GM21576 (cell line): ENCODE measurements at regions not wholly inside any gene's neighbourhood (a gene's known extent, or its start where the extent isn't known, plus 50 kb on each side); places are given as distances from the start of the nearest gene placed in this dataset.

Experiments
- ATAC-seq: cut with Tn5 transposase; IDR thresholded peaks from one replicate; pipeline ENCODE4 v1.9.1; 2021; ENCODE audit warnings: mild to moderate bottlenecking, moderate library complexity; ENCODE audit not compliant: unreplicated experiment

DNA sequence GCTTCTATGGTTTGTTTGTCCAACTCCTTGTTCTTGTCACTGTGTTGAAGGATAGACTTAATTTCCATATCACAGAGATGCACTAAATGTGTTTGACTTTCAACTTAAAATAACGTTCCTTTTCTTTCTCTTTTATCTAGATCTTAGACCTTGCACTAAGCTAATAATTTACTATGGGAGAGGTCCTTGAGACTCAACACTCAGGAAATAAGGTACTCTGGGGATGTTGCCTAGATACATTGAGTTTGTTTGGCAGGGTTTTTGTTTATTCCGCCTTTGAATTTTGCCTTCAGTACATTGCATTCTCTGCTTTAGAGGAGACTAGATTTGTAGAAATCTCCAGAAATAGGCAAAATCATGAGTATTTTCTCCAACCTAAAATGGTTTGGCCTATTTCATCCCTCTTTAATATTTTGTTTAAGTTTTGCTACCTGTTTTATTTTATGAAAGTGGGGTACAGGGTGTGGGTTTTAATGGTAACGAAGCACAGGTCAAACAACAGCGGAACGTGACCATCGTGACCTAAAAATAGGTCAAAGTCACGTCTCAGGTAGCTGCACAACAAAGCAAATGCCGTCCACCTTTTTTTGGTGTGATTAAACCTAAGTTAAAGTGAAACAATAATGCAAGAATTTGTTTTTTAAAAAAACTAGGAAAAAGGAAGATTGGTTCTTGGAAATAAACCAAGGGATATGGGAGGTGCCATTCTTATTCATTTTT, 115.3 kb upstream of the CPSF6 start:
- ATAC-seq, result no peak

DNA sequence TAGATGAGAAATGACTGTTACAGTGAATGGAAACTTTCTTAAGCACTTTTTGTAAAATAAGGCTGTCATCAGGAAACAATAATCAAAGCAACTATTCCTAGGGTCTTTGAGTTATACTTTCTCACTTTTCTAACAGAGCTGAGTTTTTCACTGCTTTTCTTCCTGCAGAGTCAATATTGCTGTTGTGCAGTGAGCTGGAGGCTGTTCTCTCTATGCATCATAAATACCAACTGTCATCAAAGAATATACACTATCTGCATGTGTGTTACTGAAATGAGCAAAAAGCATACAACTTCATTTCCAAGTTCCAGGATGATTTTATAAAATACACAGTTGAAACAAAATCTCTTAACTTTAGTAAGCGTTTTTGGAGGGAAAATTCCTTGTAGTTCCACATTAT, 110.4 kb upstream of the CPSF6 start:
- ATAC-seq, result no peak

DNA sequence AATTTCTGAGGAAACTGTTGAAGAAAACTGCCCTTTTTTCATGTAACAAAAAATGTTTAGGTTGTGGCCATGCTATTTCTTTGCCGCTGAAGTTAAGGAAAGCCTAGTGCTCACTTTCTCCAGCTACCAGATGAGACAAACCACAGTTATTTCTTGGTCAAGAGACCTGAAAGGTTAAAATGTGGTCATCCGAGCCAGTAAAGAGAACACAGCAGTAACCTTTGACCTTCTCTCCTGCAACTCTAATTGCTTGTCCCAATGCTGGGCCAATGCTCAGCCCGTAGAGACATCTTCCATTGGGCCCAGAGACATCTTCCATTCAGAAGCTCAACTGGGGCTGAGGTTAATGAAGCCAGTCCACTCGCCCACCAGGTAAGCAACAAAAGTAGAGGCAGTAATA, 109.8 kb upstream of the CPSF6 start:
- ATAC-seq, result no peak

DNA sequence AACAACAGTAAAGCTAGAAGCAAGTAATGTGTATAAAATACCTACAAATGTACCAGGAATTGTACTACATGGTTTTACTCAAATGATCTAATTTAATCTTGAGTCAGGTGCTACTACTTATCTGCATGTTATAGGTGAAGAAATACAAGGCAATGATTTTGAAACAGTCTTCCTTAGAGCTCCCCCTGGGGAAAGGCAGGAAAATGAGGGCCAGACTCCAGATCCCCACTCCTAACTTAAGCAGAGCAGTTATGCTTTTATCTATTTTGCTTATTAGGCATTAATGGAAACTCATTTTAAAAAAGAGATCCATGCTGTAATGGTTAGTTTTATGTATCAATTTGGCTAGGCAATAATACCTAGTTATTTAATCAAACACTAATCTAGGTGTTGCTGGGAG, 109.3 kb upstream of the CPSF6 start:
- no peak for ATAC-seq

DNA sequence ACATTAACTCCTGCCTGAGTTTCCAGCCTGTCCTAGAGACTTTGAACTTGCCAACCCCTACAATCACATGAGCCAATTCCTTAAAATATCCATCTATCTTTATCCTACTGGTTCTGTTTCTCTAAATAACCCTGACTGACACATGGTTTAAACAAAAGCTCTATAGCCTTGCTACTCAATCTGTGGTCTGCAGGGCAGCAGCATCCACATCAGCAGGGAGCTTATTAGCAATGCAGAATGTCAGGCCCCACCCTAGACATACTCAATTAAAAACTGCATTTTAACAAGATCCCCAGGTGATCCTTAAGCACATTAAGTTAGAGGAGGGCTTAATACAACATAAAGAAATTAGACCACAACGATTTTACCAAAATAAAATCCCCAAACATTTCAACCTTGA, 108.3 kb upstream of the CPSF6 start:
- ATAC-seq, result no peak

DNA sequence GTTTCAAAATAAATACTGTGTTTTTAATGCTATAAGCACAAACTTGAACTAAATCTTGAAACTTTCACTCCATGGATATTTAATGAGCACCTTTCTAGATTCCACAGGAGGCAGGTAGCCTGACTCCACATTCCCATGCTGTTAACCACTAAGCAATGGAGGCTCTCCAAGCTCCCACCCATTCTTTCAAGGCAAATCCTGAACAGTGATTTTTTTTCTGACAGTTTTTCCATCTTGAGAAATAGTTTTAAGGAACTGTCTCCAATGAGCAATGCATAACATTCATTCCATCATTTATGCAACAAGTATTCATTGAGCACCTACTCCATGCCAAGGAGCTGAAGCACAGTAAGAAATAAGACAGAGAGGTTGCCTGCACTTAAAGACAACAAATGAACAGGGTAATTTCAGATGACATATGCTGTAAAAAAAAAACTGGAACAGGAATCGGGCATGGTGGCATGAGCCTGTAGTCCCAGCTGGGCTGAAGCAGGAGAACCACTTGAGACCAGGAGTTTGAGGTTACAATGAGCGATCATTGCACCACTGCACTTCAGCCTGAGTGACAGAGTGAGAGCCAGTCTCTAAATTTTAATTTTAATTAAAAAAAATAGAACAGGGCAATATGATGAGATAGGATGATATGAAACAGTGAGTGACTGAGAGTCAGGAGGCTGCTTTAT, 102.3 kb upstream of the CPSF6 start:
- no peak for ATAC-seq

DNA sequence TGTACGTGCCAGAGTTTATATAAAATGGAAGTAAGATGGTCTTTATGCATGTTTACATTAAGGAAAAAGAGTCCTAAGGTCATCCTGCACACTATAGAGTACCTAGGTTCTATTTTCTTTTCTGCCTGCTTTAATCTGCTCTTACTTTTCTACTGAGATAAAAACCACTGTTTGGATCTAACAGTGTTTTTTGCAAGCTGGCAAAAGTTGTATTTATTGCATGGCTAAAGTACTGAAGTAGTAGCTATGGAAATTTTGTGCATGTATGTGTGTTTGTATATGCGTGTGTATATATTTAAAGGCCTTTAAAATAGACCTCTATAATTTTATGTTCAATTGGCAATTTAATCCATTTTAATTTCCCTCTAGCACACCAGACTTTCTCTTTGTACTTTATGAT, 98.3 kb upstream of the CPSF6 start:
- ATAC-seq, result no peak

DNA sequence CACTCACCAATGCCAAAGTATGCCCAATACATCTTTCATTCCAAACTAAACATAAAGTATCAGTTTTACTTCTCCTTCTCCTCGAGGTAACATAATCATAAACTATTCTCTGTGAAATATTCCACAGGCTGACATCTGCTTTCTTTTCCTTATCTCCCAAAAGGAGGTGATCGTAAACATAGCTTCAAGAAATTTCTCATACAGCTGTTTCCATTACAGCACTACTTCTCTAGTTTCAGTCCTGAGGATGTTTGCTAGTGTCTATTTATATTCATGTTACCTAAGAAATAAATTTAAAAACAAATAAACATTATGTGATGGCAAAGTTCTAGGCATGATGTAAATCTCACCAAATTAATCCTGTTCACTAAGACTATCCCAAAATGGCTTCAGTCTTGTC, 90.1 kb upstream of the CPSF6 start:
- ATAC-seq, result no peak

DNA sequence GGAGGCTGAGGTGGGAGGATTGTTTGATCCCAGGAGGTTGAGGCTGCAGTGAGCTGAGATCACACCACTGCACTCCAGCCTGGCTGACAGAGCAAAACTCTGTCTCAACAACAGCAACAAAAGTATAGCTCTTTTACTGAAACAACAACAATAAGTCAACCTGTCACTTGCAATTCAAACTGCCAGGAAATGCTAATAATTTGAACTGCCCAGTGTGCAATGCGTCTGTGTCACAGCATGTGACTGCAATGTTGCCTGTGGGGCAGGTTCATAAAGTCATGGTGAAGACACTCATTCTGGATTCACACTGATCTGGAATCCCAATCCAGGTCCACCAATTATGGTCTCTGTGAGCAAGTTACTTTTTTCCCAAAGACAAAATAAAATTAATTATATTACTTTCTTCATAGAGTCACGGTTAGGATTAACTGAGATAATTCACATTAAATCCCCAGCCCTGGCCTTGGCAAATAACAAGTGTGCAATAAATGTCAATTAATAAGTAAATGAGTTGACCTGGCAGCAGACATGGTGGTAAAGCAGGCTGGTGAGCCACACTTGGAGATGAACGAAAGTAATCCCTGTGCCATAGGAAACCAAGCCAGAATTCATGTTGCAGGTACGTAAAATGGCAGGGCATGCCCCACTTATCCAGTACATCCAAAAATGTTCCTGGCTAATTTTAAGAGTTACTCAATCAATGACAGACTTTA, 89.1 kb upstream of the CPSF6 start:
- ATAC-seq, result no peak

DNA sequence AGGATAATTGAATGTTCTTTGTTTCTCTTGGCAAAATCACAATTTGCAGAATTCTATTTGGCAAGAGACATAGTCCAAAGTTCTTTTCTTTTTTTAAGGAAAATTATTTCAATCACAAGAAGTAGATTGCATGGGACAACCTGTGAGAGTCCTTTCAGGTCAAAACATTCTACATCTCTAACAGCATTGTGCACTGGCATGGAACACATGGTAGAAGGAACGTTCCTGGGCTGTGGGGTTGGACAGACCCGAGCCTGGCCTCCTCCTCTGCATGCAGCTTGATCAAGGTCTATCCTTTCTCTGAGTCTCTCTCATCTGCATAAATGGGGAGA, 88.6 kb upstream of the CPSF6 start:
- no peak for ATAC-seq

DNA sequence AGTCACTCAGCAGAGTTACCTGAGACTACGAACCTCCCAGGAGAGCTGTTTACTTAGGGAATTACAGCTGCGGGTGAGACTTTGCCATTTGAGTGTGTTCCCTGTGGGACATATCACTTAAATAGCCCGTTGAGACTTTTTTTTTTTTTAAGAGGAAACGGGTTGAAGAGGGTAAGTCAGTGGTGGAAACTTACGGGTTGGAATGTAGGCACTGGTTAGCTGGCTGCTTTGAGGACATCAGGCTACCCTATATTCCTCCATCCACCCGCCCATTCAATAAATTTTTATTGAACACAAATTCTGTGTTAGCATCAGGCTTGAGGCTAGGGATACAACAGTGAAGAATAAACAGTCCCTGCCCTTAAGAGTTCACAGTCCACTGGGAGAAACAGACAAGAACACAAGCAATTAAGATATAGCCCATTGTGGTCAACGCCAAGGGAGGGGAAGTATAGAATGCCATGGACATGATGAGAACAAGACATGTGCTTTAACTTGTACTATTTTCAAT, 88.1 kb upstream of the CPSF6 start:
- ATAC-seq, result no peak

DNA sequence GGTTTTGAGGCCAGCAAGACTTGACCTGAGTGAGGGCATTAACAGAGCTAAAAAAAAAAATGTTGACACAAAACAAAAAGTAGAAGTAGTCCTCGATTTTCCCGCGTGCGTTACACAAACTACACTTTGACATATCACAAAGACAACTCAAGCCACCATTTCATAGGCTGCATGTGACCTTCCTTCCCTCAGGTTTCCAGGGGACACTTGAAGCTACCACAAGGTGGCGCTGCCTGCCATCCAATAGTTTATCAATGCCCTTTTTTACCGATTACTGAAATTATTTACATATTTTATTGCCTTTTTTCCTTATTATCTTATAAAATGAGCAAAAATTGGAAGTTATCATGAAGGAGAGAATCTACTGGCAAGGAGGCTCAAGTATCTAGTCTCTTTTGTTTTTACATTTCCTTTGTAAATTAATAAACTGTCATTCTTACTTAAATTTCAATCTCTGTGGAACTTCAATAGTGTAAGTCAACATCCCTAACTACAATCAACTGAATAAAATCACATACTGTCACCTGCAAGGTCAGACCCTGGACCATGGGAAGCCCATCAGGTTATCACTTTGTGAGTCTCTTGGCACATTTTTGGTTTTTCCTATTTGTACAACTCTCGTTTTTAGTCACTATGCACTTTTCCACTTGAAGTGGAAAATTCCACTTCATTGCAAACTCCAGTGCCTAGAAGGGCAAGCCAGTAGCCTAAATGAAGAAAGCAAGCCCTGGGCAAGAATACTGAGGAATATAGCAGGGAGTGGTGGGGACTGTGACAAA, 84.6 kb upstream of the CPSF6 start:
- peak; percentile 43 for ATAC-seq

DNA sequence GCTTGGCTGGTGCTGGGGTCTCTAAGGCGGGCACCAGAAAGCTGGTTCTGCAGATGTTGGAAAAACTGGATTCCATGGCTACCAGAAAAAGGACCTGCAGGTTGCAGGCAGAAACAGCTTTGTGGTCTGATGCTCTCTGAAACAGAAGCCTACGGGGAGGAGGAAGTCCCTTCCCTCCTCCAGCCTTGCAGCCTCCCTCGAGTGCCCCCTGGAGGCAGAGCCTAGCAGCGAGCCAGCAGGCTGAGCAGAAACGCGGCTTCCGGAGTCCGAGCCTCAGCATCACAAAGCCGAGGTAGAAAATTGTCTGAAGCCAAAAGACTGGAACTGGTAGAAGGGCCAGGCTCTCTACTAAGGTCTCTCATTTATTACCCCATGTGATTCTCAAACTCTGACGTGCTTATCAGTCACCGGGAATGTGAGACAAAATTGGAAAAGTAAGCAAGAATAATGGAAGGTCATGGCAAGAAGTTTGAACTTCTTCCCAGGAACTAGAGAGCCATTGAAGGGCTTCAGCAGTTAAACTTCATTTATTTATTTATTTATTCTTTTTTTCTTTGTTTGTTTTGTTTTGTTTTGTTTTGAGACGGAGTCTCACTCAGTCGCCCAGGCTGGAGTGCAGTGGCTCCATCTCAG, 82.2 kb upstream of the CPSF6 start:
- ATAC-seq, result peak; percentile 93

DNA sequence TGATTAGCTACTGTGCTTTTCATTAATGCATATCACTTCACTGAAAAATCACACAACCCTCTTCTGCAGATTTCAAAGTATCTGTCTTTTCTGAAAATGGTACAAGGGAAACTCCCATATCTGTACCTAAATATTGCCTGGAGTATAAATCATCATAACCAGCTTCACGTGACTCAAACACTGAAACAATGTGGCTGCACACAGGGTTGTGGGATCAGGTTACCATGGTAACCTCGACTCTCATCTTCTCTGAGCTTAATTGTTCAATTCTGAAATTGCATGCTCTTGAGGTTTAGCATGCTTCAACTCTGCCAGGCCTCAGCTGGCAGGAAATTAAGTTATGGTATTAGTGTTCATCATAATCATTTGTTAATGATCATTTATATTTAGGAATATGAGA, 77.5 kb upstream of the CPSF6 start:
- ATAC-seq, result peak; percentile 51

DNA sequence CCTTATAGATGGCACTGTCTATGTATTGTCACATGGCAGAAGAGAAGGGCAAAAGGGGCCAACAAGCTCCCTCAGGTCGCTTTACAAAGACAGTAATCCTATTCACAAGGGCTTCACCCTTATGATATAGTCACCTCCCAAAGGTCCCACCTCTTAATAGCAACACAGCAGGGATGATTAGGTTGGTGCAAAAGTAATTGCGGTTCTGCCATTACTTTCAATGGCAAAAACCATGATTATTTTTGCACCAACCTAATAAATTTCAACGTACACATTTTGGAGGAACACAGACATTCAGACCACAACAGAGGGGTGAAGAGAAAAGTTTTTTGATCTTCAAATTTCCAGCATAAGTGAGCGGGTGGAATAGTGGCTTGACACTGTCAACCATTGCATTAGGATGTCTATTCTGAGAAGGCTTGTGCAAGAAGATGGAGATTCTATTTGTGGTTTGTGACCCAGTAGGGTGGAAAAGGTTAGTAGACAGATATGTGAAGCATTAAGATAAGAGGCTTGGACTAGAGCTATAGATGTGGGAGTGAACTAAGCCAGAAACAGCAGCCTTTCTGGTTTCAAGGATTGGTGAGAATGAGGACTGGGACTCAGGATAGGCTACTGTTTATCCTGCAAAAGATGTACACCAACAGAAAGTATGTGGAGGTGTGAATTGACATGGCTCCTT, 75.5 kb upstream of the CPSF6 start:
- no peak for ATAC-seq

DNA sequence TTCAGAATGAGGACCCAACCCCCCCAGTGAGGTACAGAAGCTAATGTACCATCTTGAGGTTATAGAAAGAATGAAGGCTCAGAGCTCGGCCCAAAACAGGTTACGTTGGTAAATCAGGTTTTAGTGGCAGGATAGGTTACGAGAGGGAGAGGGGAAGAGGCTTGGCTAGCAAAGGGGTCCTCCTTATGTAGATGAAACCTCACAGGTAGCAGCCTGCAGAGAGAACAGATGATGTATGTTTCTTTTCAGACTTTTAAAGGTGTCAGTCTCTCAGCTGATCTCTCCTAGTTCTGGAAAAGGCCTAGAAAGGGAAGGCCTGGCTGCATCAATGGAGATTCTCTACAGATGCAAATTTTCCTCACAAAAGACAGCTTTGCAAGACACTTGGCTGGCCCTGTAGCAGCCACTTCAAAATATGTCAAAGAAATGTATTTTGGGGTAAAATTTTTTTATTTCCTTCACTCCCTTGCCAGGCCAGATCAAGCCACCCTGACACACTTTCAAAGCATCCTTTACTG, 71.7 kb upstream of the CPSF6 start:
- ATAC-seq, result no peak

DNA sequence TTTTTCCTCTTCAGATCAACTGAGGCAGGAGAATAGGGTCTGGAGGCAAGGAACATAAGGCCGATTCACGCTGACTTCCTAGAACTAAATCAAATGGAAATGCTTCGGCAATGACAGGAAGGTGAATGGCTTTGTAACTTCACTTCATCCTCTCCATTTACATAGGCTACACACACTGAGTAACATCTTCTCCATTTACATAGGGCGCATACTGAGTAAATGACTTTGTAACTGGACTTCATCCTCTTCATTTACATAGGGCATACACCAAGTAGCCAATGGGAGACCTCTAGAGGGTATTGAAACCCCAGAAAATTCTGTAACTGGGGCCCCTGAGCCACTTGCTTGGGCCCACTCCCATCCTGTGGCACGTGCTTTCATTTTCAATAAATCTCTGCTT, 71.0 kb upstream of the CPSF6 start:
- ATAC-seq, result no peak

DNA sequence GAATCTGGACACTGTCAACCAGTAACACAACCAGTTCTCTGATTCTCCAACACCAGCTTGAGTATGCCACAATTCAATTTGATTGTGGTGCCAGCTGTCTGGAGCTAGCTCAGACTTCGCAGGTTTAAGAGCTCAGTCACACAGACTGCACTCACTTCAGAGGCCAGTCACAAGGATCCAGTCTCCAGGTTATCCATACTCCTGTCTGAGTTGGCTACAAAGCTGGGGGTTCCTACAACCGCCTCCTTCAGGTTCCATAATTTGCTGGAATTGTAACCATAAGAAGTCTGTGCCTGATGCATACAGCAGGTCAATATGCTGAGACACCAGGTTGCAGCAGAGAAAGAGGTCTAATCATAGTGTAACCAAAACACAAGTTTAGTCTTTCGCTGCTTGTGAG, 70.5 kb upstream of the CPSF6 start:
- ATAC-seq, result no peak

DNA sequence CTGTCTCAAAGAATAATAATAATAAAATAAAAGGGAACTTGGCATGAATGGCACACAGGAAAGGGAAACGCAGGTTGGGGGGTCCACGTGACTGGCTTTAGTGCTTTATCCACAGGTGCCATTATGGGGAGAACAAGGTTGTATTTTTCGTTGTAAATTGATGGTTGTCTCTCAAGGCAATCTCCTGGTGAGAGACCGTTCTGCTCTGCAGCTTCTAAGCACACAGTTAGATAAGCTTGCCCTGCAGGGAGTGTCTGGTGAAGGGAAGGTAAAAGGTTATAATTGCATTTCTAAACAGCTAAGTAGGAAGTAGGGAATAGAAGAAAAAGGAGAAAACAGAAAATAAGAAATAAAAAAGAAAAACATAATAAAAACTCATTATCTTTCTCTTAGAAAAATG, 69.1 kb upstream of the CPSF6 start:
- ATAC-seq, result no peak

DNA sequence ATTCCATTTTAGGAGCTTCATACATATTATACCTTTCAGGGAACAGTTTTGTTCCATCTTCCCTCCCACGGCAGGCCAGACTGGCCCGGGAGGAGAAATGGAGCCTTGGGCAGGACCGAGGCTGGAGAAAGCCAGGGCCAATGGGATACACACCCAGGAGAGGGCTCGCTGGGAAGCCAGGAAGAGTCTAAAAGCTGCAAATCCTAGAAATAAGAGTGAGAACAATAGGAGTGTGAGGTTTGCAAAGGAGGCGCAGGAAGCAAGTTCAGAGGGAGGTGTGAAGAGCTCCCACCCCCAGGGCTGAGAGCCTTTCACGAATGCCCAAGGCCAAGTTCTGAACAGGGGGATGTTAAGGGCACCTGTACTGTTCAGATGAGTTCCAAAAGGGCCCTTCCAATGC, 67.5 kb upstream of the CPSF6 start:
- ATAC-seq, result no peak
